GM23248 (cell line): ENCODE measurements at regions not wholly inside any gene's neighbourhood (a gene's known extent, or its start where the extent isn't known, plus 50 kb on each side); places are given as distances from the start of the nearest gene placed in this dataset.

Source experiments
- EZH2 ChIP-seq: fragments of 200-600 bp; sonication (generic); IDR thresholded peaks from 2 replicates; pipeline ENCODE4 v1.6.1; 2018; ENCODE audit warnings: antibody characterized with exemption, mild to moderate bottlenecking; ENCODE audit not compliant: insufficient read depth, poor library complexity, severe bottlenecking
- EZH2phosphoT487 ChIP-seq: fragments of 200-600 bp; sonication (generic); IDR thresholded peaks from 2 replicates; pipeline ENCODE4 v1.6.1; 2018; ENCODE audit warnings: antibody characterized with exemption, moderate library complexity, mild to moderate bottlenecking, low read depth; ENCODE audit not compliant: insufficient read depth

DNA sequence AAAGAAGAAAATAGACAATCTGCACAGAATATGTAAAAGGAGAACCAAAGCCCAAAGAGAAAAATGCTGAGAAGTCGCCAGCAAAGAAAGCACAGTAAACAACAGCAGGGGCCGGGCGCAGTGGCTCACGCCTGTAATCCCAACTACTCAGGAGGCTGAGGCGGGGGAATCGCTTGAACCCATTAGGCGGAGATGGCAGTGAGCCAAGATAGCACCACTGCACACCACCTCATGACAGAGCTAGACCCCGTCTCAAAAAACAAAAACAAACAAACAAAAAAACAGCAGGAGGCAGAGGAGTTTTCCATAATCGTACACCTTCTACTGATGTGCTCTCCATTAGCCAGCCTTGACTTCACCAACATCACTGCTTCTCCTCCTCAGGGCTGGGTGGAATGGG, 153.2 kb downstream of the LYPLAL1 start:
- TF ChIP-seq EZH2 (no peak), EZH2phosphoT487 (no peak)
